ENCODE measurements at regions not wholly inside any gene's neighbourhood (a gene's known extent, or its start where the extent isn't known, plus 50 kb on each side); places are given as distances from the start of the nearest gene placed in this dataset.

DNA sequence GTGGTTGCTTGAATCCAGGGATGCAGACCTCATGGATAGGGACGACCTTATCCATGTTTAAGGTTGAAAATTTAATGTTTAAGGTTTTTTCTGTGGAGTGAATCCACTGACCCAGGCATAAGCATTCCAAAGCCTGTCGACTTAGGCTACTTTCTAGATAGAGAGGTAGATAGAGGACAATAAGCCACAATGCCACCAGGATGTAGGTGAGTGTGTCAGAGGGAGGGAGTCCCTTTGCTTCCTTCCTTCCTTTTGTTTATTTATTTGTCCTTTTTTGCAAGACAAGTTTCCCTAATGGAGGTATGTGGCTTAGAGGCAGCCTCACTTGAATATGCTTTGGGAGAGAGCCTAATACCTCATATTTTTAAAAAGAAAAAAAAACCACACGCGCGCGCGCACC is 834.2 kb upstream of the SOX9 start:
- Histone ChIP-seq H3K4me3 (ENCODE audit: control extremely low read depth in 1 of 5, extremely low read depth in 1 of 5, insufficient read depth in 1 of 5, low read depth in 2 of 5, low read length in 4 of 5) (no peak overlapping the region), H3K27me3 (replicated peaks in 1 of 4; ENCODE audit: control extremely low read depth in 1 of 4, control insufficient read depth in 3 of 4, insufficient read depth in 4 of 4, low read length in 3 of 4) (no peaks in the 10 kb centered on the region), H3K79me2 (ENCODE audit: control insufficient read depth, insufficient read depth, low read length) (no peaks in the 10 kb centered on the region), H3K4me1 (ENCODE audit: control insufficient read depth in 2 of 2, insufficient read depth in 2 of 2, low read length in 2 of 2) (no peaks in the 10 kb centered on the region), H3K36me3 (replicated peaks in 1 of 2; ENCODE audit: control extremely low read depth in 1 of 2, control insufficient read depth in 1 of 2, extremely low read depth in 1 of 2, insufficient read depth in 2 of 2, low read length in 1 of 2) (no peaks in the 10 kb centered on the region), H3K9ac (ENCODE audit: low read length) (no peak overlapping the region), H3K4me2 (replicated peaks; ENCODE audit: low read depth, low read length, poor library complexity, severe bottlenecking) (no peak overlapping the region), H2AFZ (ENCODE audit: insufficient read depth, low read depth, low read length, poor library complexity, severe bottlenecking) (no peak overlapping the region), H4K20me1 (ENCODE audit: control insufficient read depth, insufficient read depth, low read length, poor library complexity, severe bottlenecking) (no peaks in the 10 kb centered on the region), H3K27ac (ENCODE audit: low read length in 2 of 2) (no peak overlapping the region), H3K9me3 (ENCODE audit: control extremely low read depth in 1 of 3, control insufficient read depth in 2 of 3, insufficient read depth in 1 of 3, low read length in 2 of 3) (peaks cover 0 to 1% (median 0%) of the 10 kb centered on the region in 3 donors)
- no peak for ATAC-seq (ENCODE audit: low read depth)
- 11% methylated on average over 2 of the region's 7 CpGs for WGBS (ENCODE audit: insufficient coverage)
- no peak for TF ChIP-seq EZH2 (IDR thresholded peaks at IDR 0.05; ENCODE audit: borderline replicate concordance, insufficient read depth, low read depth, low read length, poor library complexity, severe bottlenecking)
- TF ChIP-seq, protein P1, sequence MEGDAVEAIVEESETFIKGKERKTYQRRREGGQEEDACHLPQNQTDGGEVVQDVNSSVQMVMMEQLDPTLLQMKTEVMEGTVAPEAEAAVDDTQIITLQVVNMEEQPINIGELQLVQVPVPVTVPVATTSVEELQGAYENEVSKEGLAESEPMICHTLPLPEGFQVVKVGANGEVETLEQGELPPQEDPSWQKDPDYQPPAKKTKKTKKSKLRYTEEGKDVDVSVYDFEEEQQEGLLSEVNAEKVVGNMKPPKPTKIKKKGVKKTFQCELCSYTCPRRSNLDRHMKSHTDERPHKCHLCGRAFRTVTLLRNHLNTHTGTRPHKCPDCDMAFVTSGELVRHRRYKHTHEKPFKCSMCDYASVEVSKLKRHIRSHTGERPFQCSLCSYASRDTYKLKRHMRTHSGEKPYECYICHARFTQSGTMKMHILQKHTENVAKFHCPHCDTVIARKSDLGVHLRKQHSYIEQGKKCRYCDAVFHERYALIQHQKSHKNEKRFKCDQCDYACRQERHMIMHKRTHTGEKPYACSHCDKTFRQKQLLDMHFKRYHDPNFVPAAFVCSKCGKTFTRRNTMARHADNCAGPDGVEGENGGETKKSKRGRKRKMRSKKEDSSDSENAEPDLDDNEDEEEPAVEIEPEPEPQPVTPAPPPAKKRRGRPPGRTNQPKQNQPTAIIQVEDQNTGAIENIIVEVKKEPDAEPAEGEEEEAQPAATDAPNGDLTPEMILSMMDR (IDR thresholded peaks at IDR 0.05) = no peak
- Mint-ChIP-seq H3K4me3 (no peak overlapping the region), H3K27ac (no peak overlapping the region), H3K9me3 (ENCODE audit: insufficient read depth) (peaks cover 6% of the 10 kb centered on the region), H3K27me3 (no peaks in the 10 kb centered on the region), H3K4me1 (no peaks in the 10 kb centered on the region)
- POLR2A ChIA-PET = no interaction called here
- CTCF ChIA-PET = no interaction called here
- DNase-seq = no peak
- intact Hi-C loops (cut with micrococcal nuclease) = no loop called here

DNA sequence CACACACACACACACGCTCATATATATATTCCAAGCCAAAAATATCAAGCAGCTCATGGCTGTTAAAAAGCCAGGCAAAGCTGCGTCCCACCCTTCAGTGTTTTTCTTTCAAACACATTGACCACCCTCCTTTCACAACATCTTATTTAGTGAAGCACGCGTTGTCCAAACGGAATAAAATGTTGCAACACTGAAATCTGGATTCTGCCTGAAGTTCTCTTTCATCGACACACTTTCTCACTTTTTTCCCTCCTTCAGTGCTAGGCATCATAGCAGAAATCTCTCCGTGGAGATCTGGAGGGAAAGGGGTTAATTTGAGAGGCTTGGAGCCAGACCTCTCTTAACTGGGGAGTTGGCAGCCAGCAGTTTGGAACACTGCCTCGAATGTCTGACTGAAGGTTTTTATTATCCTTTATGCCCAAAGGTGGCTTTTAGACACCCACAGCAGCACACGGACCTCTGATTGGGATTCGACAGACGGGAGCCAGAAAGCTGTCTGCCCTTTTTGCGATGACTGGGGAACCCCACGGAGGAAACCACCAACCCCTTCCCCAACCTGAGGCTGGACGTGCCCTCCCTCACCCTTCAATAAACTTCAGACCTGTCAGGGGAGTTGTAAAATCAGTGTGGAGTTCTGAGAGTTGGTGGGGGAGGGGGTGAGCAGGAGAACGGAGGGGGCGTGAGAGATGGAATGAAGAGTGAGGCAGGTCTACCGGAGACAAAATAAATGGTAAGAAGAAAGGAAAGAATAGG is 833.6 kb upstream of the SOX9 start:
- no peaks in the 10 kb centered on the region for H3K27me3 ChIP-seq (replicated peaks in 1 of 4; ENCODE audit: control extremely low read depth in 1 of 4, control insufficient read depth in 3 of 4, insufficient read depth in 4 of 4, low read length in 3 of 4)
- H3K27ac Mint-ChIP-seq = no peak overlapping the region
- no peaks in the 10 kb centered on the region for H4K20me1 ChIP-seq (ENCODE audit: control insufficient read depth, insufficient read depth, low read length, poor library complexity, severe bottlenecking)
- no peaks in the 10 kb centered on the region for H3K4me1 ChIP-seq (ENCODE audit: control insufficient read depth in 2 of 2, insufficient read depth in 2 of 2, low read length in 2 of 2)
- H3K4me3 Mint-ChIP-seq = no peak overlapping the region
- ChIA-PET CTCF (no interaction called here), POLR2A (no interaction called here)
- H3K79me2 ChIP-seq (ENCODE audit: control insufficient read depth, insufficient read depth, low read length) = no peaks in the 10 kb centered on the region
- H3K4me1 Mint-ChIP-seq = no peaks in the 10 kb centered on the region
- no peak overlapping the region for H3K4me3 ChIP-seq (ENCODE audit: control extremely low read depth in 1 of 5, extremely low read depth in 1 of 5, insufficient read depth in 1 of 5, low read depth in 2 of 5, low read length in 4 of 5)
- H3K27ac ChIP-seq (ENCODE audit: low read length in 2 of 2) = no peak overlapping the region
- no peak overlapping the region for H2AFZ ChIP-seq (ENCODE audit: insufficient read depth, low read depth, low read length, poor library complexity, severe bottlenecking)
- no peak for TF ChIP-seq EZH2 (IDR thresholded peaks at IDR 0.05; ENCODE audit: borderline replicate concordance, insufficient read depth, low read depth, low read length, poor library complexity, severe bottlenecking)
- TF ChIP-seq, protein P1 (IDR thresholded peaks at IDR 0.05) = no peak
- H3K36me3 ChIP-seq (replicated peaks in 1 of 2; ENCODE audit: control extremely low read depth in 1 of 2, control insufficient read depth in 1 of 2, extremely low read depth in 1 of 2, insufficient read depth in 2 of 2, low read length in 1 of 2) = no peaks in the 10 kb centered on the region
- peaks cover 6% of the 10 kb centered on the region for H3K9me3 Mint-ChIP-seq (ENCODE audit: insufficient read depth)
- H3K9me3 ChIP-seq (ENCODE audit: control extremely low read depth in 1 of 3, control insufficient read depth in 2 of 3, insufficient read depth in 1 of 3, low read length in 2 of 3) = peaks cover 0 to 1% (median 0%) of the 10 kb centered on the region in 3 donors
- H3K9ac ChIP-seq (ENCODE audit: low read length) = no peak overlapping the region
- H3K27me3 Mint-ChIP-seq = no peaks in the 10 kb centered on the region
- intact Hi-C loops (cut with micrococcal nuclease) = no loop called here
- ATAC-seq (ENCODE audit: low read depth) (no peak), DNase-seq (no peak)
- H3K4me2 ChIP-seq (replicated peaks; ENCODE audit: low read depth, low read length, poor library complexity, severe bottlenecking) = no peak overlapping the region
- WGBS (ENCODE audit: insufficient coverage) = 39% methylated on average over 9 of the region's 17 CpGs

Measured in B cell (primary cell).